ENCODE measurements at regions not wholly inside any gene's neighbourhood (a gene's known extent, or its start where the extent isn't known, plus 50 kb on each side); places are given as distances from the start of the nearest gene placed in this dataset.

DNA sequence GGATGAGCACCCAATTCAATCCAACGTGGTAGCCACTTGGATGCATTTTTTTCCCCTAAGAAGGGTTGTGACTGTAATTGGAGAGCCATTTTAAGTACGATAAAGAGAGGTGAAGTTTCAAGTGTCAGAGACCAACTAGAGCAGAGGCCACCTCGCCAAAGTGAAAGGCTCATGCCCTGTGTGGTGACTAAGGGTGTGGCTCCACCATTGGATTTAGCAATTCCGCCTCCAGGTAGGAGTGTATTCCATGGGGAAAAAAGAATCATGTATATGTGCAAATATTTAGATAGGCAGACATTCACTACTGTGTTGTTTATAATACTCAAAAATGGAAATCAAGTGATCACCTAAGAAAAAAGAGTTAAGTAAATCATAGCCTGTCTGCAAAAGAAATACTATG lies 53.1 kb upstream of the S1PR3 start:
- peaks cover 0 to 24% (median 17%) of the 10 kb centered on the region in 4 donors for H3K4me1 ChIP-seq
- no peaks in the 10 kb centered on the region for H3K36me3 ChIP-seq
- H3K4me3 ChIP-seq: no peak overlapping the region
- no peaks in the 10 kb centered on the region for H3K27me3 ChIP-seq
- TF ChIP-seq POLR2AphosphoS5 (IDR thresholded peaks at IDR 0.05) (no peak), EP300 (IDR thresholded peaks at IDR 0.05) (no peak), POLR2A (IDR thresholded peaks at IDR 0.05; ENCODE audit: low read depth) (no peak)
- TF ChIP-seq, protein P1, sequence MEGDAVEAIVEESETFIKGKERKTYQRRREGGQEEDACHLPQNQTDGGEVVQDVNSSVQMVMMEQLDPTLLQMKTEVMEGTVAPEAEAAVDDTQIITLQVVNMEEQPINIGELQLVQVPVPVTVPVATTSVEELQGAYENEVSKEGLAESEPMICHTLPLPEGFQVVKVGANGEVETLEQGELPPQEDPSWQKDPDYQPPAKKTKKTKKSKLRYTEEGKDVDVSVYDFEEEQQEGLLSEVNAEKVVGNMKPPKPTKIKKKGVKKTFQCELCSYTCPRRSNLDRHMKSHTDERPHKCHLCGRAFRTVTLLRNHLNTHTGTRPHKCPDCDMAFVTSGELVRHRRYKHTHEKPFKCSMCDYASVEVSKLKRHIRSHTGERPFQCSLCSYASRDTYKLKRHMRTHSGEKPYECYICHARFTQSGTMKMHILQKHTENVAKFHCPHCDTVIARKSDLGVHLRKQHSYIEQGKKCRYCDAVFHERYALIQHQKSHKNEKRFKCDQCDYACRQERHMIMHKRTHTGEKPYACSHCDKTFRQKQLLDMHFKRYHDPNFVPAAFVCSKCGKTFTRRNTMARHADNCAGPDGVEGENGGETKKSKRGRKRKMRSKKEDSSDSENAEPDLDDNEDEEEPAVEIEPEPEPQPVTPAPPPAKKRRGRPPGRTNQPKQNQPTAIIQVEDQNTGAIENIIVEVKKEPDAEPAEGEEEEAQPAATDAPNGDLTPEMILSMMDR (IDR thresholded peaks at IDR 0.05): no peak
- DNase-seq (ENCODE audit: extremely low spot score): peak; percentile 8
- 91% methylated on average over 4 of the region's 4 CpGs for WGBS
- no peak overlapping the region for H3K27ac ChIP-seq (replicated peaks in 1 of 4)
- intact Hi-C loops (cut with DNase I): no loop called here
- no peaks in the 10 kb centered on the region for H3K9me3 ChIP-seq

Small RNAs in the stretch of these regions (small RNA-seq; reads per million reads assigned to genes)
- 0 to 0.19 (median 0) reads per million in 3 donors for gene MIR4289
